ENCODE measurements at regions not wholly inside any gene's neighbourhood (a gene's known extent, or its start where the extent isn't known, plus 50 kb on each side); places are given as distances from the start of the nearest gene placed in this dataset.

- DNase-seq (ENCODE audit: low spot score): no peak
Measured at GRCh38 chr4:75110061-75110460, 177.1 kb downstream of the PARM1 start.

GRCh38 chr4:75107755-75108612 lies 175.1 kb downstream of the PARM1 start:
- no peak for DNase-seq (ENCODE audit: low spot score)

- no peak for DNase-seq (ENCODE audit: low spot score)
Measured at GRCh38 chr4:75102787-75103085, 169.8 kb downstream of the PARM1 start.

DNA sequence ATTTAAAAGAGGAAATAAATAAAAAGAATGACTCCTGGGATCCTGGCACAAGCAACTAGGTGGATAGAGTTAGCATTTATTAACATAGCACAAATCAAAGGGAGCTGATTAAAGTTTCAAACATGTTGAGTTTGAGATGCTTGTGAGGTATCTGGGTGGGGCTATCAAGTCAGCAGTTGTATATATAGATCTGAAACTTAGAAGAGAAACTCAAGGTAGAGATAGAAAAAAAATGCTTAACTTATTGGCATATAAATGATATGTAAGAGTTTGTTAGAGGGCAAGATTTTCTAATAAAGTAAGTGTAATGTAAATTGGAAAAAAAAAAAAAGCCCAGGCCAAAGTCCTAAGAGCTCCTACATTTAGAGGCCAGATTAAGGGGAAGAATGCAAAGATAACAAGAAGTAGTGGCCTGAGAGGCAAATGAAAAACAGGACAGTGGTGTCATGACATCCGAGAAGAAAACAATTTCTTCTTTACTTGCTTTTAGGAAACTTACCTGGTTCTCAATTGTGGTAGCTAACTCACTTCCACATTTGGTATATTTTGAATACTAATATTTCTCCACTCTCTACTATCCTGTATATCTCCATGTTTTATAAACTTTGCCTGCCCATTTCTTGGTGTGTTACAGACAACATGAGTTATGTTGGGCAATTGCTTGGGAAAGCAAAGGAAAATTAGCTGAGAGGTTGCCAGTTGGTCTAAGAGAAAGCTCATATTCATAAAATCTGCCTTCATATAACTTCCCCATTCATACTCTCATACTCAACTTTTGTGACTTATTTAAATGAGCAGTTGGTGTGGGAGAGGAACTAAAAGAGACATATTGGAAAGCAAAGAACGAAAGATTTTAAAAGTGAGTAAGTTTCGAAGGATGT lies 169.2 kb downstream of the PARM1 start:
- no peak for DNase-seq (ENCODE audit: low spot score)
